ENCODE measurements at regions not wholly inside any gene's neighbourhood (a gene's known extent, or its start where the extent isn't known, plus 50 kb on each side); places are given as distances from the start of the nearest gene placed in this dataset.

GRCh38 chr14:101704140-101704539, 57.4 kb upstream of the PPP2R5C start:
- in situ Hi-C loops (cut with MboI; ENCODE audit: low sequenced_read_pairs) = no loop called here

GRCh38 chr14:101705733-101706508, 55.6 kb upstream of the PPP2R5C start:
- in situ Hi-C loops (cut with MboI; ENCODE audit: low sequenced_read_pairs) = no loop called here

DNA sequence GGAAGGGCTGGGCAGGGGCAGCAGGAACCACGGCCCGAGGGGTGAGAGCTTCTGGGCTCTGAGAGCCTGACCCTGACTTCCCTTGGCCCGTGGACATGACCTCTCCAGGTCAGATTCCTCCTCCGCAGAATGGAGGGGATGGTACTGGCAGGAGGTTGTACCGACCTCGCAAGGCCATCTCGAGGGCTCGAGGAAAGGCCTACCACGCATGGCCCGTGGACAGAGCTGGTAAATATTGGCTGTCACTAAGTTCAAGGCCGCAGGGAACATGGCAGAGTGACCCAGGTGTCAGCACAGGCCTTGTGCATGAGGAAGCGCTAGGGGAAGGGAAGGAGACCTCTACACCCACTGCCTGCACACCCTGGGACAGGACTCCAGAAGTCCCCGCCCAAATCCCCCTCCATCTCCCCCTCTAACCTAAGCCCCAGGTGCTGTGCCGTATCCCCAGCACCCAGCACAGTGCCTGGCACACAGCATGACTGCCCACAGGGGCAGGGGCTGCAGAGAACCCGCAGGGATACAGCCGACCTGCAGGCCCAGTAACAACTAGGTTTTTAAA, 54.9 kb upstream of the PPP2R5C start:
- in situ Hi-C loops (cut with MboI; ENCODE audit: low sequenced_read_pairs) = no loop called here

- in situ Hi-C loops (cut with MboI; ENCODE audit: low sequenced_read_pairs) = no loop called here
Measured at GRCh38 chr14:101707068-101707842, 54.3 kb upstream of the PPP2R5C start.

DNA sequence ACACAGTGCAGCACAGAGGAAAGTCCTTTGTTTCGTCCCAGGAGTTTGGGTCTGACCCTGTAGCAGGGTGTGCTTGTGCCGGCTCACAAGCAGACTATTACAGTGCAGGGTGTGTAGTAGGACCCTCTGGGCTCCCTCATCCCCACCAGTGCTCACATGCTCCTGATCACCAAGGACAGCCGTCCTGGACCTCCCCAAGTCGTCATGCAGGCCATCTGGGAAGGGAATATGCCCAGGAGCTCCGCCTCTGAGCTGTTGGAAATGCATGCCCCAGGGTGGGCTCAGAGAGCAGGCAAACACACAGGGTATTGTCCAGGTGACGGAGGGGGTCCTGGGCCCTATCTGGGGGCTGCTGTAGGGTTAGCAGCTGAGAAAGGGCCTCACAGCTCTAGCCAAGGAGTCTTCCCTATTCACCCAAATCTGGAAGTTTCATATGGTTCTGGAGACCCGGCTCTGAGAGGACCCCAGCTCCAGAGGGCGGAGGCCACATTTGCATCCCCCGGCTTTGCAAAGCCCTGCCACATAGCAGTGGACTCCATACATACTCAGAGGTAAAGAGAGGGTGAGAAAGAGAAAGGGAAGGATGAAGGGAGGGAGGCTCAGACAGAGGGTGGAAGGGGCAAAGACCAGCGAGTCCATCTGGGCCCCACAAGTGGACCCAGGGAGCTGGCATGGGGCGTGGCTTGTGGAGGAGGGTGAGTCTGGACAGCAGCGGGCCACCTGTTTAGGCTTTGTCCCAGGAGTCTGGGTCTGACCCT, 53.5 kb upstream of the PPP2R5C start:
- in situ Hi-C loops (cut with MboI; ENCODE audit: low sequenced_read_pairs) = no loop called here

DNA sequence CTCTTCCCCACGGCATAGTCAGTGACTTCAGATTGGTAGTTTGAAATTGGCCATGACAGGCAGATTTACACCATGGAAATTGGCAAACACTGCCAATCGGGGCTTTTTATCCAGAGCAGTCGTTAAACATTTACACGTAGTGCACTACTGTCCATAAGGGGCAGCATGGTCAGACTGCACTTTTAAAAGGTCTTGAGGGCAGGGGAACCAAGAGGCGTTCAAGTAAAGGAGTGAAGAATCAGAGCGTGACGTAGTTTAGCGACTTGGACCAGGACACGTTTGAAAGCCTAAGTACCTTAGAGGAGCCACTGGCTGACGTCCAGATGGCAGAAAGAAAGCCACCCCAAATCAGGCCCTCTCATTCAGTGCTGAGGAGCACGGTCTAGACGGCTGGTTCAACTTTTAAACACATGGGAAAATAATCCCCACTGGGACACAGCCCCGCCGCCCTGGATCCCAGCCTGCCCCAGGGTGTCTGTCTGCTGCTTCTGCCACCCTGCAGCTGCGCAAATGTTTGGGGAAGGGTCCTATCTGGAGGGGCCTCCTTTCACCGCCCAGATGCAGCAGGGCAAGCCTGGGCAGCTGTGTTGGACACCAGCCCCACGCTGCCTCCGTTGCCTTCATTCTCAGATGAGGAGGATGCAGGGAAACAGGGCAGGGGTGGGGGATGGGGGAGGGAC, 52.5 kb upstream of the PPP2R5C start:
- in situ Hi-C loops (cut with MboI; ENCODE audit: low sequenced_read_pairs) = no loop called here

DNA sequence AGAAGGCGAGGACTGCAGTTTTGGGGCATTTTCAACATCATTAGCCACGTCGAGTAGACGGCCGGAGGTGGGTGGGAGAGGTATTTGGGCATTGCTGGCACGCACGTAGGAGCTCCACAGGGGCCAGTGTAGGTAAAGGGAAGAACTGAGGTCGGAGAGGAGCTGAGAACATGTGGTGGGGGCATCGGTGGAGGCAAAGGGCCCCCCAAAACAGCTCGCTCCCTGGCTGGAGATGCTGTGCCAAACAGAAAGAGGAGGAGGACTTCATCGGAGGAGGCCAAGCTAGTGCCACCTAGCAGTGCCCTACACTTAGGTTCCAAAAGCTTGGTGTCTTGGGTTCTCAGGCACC, 52.0 kb upstream of the PPP2R5C start:
- in situ Hi-C loops (cut with MboI; ENCODE audit: low sequenced_read_pairs) = no loop called here

- in situ Hi-C loops (cut with MboI; ENCODE audit: low sequenced_read_pairs) = no loop called here
Measured at GRCh38 chr14:101709962-101710931, 51.3 kb upstream of the PPP2R5C start.

- in situ Hi-C loops (cut with MboI; ENCODE audit: low sequenced_read_pairs) = no loop called here
Measured at GRCh38 chr14:101711041-101711856, 50.3 kb upstream of the PPP2R5C start.

All from HL-60/S4 treated with phorbol 12-myristate 13-acetate at 8.2 ng/mL for 4 days and 3 days (cell line).